ENCODE measurements at regions not wholly inside any gene's neighbourhood (a gene's known extent, or its start where the extent isn't known, plus 50 kb on each side); places are given as distances from the start of the nearest gene placed in this dataset.

- DNase-seq, result no peak
Measured at GRCh38 chr12:115341442-115341841, 657.5 kb upstream of the TBX3 start.

- DNase-seq, result no peak
Measured at GRCh38 chr12:115338566-115339294, 654.8 kb upstream of the TBX3 start.

GRCh38 chr12:115337693-115338543, 653.9 kb upstream of the TBX3 start:
- no peak for DNase-seq

- no peak for DNase-seq
Measured at GRCh38 chr12:115336506-115336905, 652.5 kb upstream of the TBX3 start.

- DNase-seq, result no peak
Measured at GRCh38 chr12:115335594-115335993, 651.6 kb upstream of the TBX3 start.

GRCh38 chr12:115335048-115335447, 651.1 kb upstream of the TBX3 start:
- no peak for DNase-seq

- DNase-seq, result no peak
Measured at GRCh38 chr12:115332945-115333344, 649.0 kb upstream of the TBX3 start.

- DNase-seq, result no peak
Measured at GRCh38 chr12:115325858-115326257, 641.9 kb upstream of the TBX3 start.

GRCh38 chr12:115324949-115325593, 641.1 kb upstream of the TBX3 start:
- no peak for DNase-seq

- DNase-seq, result no peak
Measured at GRCh38 chr12:115323223-115323905, 639.4 kb upstream of the TBX3 start.

GRCh38 chr12:115322275-115322674, 638.3 kb upstream of the TBX3 start:
- no peak for DNase-seq

GRCh38 chr12:115320967-115321366, 637.0 kb upstream of the TBX3 start:
- DNase-seq, result no peak

GRCh38 chr12:115320451-115320850, 636.5 kb upstream of the TBX3 start:
- no peak for DNase-seq

- no peak for DNase-seq
Measured at GRCh38 chr12:115319446-115320040, 635.6 kb upstream of the TBX3 start.

GRCh38 chr12:115313929-115314328, 630.0 kb upstream of the TBX3 start:
- no peak for DNase-seq

GRCh38 chr12:115312901-115313300, 628.9 kb upstream of the TBX3 start:
- DNase-seq, result no peak

- DNase-seq, result no peak
Measured at GRCh38 chr12:115311875-115312274, 627.9 kb upstream of the TBX3 start.

- no peak for DNase-seq
Measured at GRCh38 chr12:115308918-115309317, 624.9 kb upstream of the TBX3 start.

- no peak for DNase-seq
Measured at GRCh38 chr12:115306380-115306779, 622.4 kb upstream of the TBX3 start.

- DNase-seq, result no peak
Measured at GRCh38 chr12:115305867-115306266, 621.9 kb upstream of the TBX3 start.

- no peak for DNase-seq
Measured at GRCh38 chr12:115305275-115305674, 621.3 kb upstream of the TBX3 start.

- no peak for DNase-seq
Measured at GRCh38 chr12:115303723-115304309, 619.8 kb upstream of the TBX3 start.

All from NCI-H524 treated with DMSO at 0.1 percent for 48 hours (cell line).